Endothelial cell of umbilical vein (primary cell): ENCODE measurements at regions not wholly inside any gene's neighbourhood (a gene's known extent, or its start where the extent isn't known, plus 50 kb on each side); places are given as distances from the start of the nearest gene placed in this dataset.

Experiments used
- BruUV-seq: library from RNA; stranded (reverse); fragments of 400-500 nt; replicated peaks from 2 replicates; lab custom pipeline; 2021; lab: Mats Ljungman, UMichigan
- CTCF ChIA-PET: fragments of 300-600, 350-600 bp; sonication (Branson Sonifier 250); formaldehyde crosslinking; loops from one replicate; lab custom pipeline; 2021; ENCODE audit warnings: antibody characterized with exemption, inconsistent platforms; lab: Charles Lee
- POLR2A ChIA-PET: fragments of 300-600, 350-600 bp; sonication (Branson Sonifier 250); formaldehyde crosslinking; loops from one replicate; lab custom pipeline; 2021; ENCODE audit warnings: antibody characterized with exemption, inconsistent platforms; lab: Charles Lee
- DNase-seq: peaks from one replicate; pipeline ENCODE4 v3.0.0-alpha.2; 2011; ENCODE audit warnings: low read depth, low spot score
- FAIRE-seq: peaks from 2 replicates; lab custom pipeline; 2011; peaks lifted over from hg19 to GRCh38; lab: Jason Lieb, UNC
- H2AFZ ChIP-seq: 2 replicates; pipeline ENCODE4 v1.6.0; 2012; ENCODE audit warnings: low read depth, low read length, control low read depth, inconsistent platforms
- H3K27ac ChIP-seq: 2 replicates; pipeline ENCODE4 v1.5.1; 2011; ENCODE audit warnings: low read depth, mild to moderate bottlenecking, control low read depth, low read length, moderate library complexity; ENCODE audit not compliant: insufficient read depth
- H3K27me3 ChIP-seq, 2 experiments: 2 replicates each; pipeline versions ENCODE4 v1.6.0 to v1.6.1; 2011; ENCODE audit warnings: low read length in 2 of 2, mixed read lengths in 1 of 2; ENCODE audit not compliant: control insufficient read depth in 2 of 2, insufficient read depth in 2 of 2
- H3K36me3 ChIP-seq, 2 experiments: 2 replicates in 1 of 2; 3 replicates in 1 of 2; pipeline ENCODE4 v1.5.1; 2011; ENCODE audit warnings: low read length in 2 of 2, mild to moderate bottlenecking in 1 of 2, moderate library complexity in 1 of 2; ENCODE audit not compliant: control insufficient read depth in 2 of 2, insufficient read depth in 2 of 2; ENCODE audit errors: extremely low read depth in 1 of 2
- H3K4me1 ChIP-seq: 3 replicates; pipeline ENCODE4 v1.5.1; 2011; ENCODE audit warnings: mild to moderate bottlenecking, low read length; ENCODE audit not compliant: control insufficient read depth, insufficient read depth; ENCODE audit errors: extremely low read depth
- H3K4me2 ChIP-seq: 2 replicates; pipeline ENCODE4 v1.6.1; 2011; ENCODE audit warnings: low read length, control low read depth, mixed read lengths; ENCODE audit not compliant: insufficient read depth
- H3K4me3 ChIP-seq, 3 experiments: fragments of 200-600 bp in 1 of 3; sonication (generic), shearing (Covaris generic) in 1 of 3; replicated peaks in 1 of 3; 2 replicates each; pipeline ENCODE4 v1.5.1; 2011 to 2016; ENCODE audit warnings: control low read depth in 3 of 3, low read length in 3 of 3, mild to moderate bottlenecking in 2 of 3, inconsistent platforms in 1 of 3, low read depth in 1 of 3, moderate library complexity in 1 of 3; ENCODE audit not compliant: insufficient read depth in 1 of 3
- H3K79me2 ChIP-seq: 2 replicates; pipeline ENCODE4 v1.6.0; 2012; ENCODE audit warnings: low read length, inconsistent platforms; ENCODE audit not compliant: control insufficient read depth, insufficient read depth
- H3K9ac ChIP-seq: replicated peaks from 2 replicates; pipeline ENCODE3; 2011; ENCODE audit warnings: low read length, control low read depth; ENCODE audit not compliant: insufficient read depth; ENCODE audit errors: extremely low read depth
- H3K9me1 ChIP-seq: replicated peaks from 3 replicates; pipeline ENCODE4 v1.6.0; 2011; ENCODE audit warnings: mild to moderate bottlenecking, low read length; ENCODE audit not compliant: control insufficient read depth, insufficient read depth; ENCODE audit errors: extremely low read depth
- H3K9me3 ChIP-seq: replicated peaks from 2 replicates; pipeline ENCODE4 v1.5.1; 2012; ENCODE audit warnings: low read length, inconsistent platforms; ENCODE audit not compliant: control insufficient read depth, insufficient read depth
- H4K20me1 ChIP-seq: replicated peaks from 2 replicates; pipeline ENCODE3; 2011; ENCODE audit warnings: mild to moderate bottlenecking, low read length; ENCODE audit not compliant: control insufficient read depth, insufficient read depth; ENCODE audit errors: extremely low read depth
- EZH2 ChIP-seq: IDR thresholded peaks from 2 replicates; pipeline ENCODE4 v1.6.1; 2012; ENCODE audit warnings: borderline replicate concordance, low read depth, mild to moderate bottlenecking, moderate library complexity, low read length, inconsistent platforms; ENCODE audit not compliant: severe bottlenecking
- FOS ChIP-seq: IDR thresholded peaks from 2 replicates; pipeline ENCODE4 v1.6.1; 2011; ENCODE audit warnings: mild to moderate bottlenecking, low read length, moderate library complexity, borderline replicate concordance; ENCODE audit not compliant: insufficient read depth
- GATA2 ChIP-seq: IDR thresholded peaks from 2 replicates; pipeline ENCODE4 v1.7.0; 2011; ENCODE audit warnings: low read depth, mild to moderate bottlenecking, moderate library complexity, mixed read lengths, low read length; ENCODE audit not compliant: insufficient read length, insufficient read depth
- JUN ChIP-seq: IDR thresholded peaks from 2 replicates; pipeline ENCODE4 v1.6.1; 2011; ENCODE audit warnings: borderline replicate concordance, low read depth; ENCODE audit not compliant: insufficient read length, insufficient read depth
- MYC ChIP-seq: IDR thresholded peaks from one replicate; pipeline ENCODE4 v1.6.1; 2011; ENCODE audit warnings: mild to moderate bottlenecking, low read depth, low read length
- POLR2A ChIP-seq: IDR thresholded peaks from 2 replicates; pipeline ENCODE4 v1.6.1; 2012; ENCODE audit warnings: low read depth, mild to moderate bottlenecking, control low read depth, low read length
- POLR2AphosphoS5 ChIP-seq: IDR thresholded peaks from 2 replicates; pipeline ENCODE4 v1.6.1; 2012; ENCODE audit warnings: low read depth, mild to moderate bottlenecking, control low read depth, low read length, moderate library complexity; ENCODE audit not compliant: insufficient read depth
- dilution Hi-C: fragments of 300-500 bp; cut with MboI; formaldehyde crosslinking; loops from one replicate; pipeline ENCODE4 v1.15.0; 2019; ENCODE audit warnings: low sequenced_read_pairs; ENCODE audit not compliant: extremely low pct_ligation_motif_present
- intact Hi-C: fragments of 100-400 bp; cut with micrococcal nuclease; formaldehyde crosslinking; loops from one replicate; pipeline ENCODE4 v1.10.0; 2022

- H3K27me3 ChIP-seq, result peaks cover 6 to 7% of the 10 kb centered on the region in 2 experiments
- POLR2A ChIA-PET, result no interaction called here
- H3K4me3 ChIP-seq, result no peak overlapping the region
- H3K4me2 ChIP-seq, result no peak overlapping the region
- no peaks in the 10 kb centered on the region for H3K79me2 ChIP-seq
- FAIRE-seq (no peak), DNase-seq (no peak)
- no peaks in the 10 kb centered on the region for H3K9me3 ChIP-seq
- no peak overlapping the region for H3K9ac ChIP-seq
- H3K9me1 ChIP-seq, result no peaks in the 10 kb centered on the region
- CTCF ChIA-PET, result no interaction called here
- no peaks in the 10 kb centered on the region for H3K36me3 ChIP-seq
- no peak for TF ChIP-seq JUN
- H3K4me1 ChIP-seq, result no peaks in the 10 kb centered on the region
- no peaks in the 10 kb centered on the region for H4K20me1 ChIP-seq
- H3K27ac ChIP-seq, result no peak overlapping the region
- intact Hi-C loops, result no loop called here
- no peak overlapping the region for H2AFZ ChIP-seq
- dilution Hi-C loops, result no loop called here
- BruUV-seq, result no TSS peak
These were observed 84.4 kb downstream of the CDO1 start for GRCh38 chr5:115732026-115732425.

GRCh38 chr5:115725522-115725921 is 90.9 kb downstream of the CDO1 start:
- no peak for FAIRE-seq
- Histone ChIP-seq H4K20me1 (no peaks in the 10 kb centered on the region), H3K9me3 (no peaks in the 10 kb centered on the region), H3K79me2 (no peaks in the 10 kb centered on the region), H3K4me1 (no peaks in the 10 kb centered on the region), H3K27me3 (no peaks in the 10 kb centered on the region), H3K9me1 (no peaks in the 10 kb centered on the region), H3K36me3 (no peaks in the 10 kb centered on the region), H3K9ac (no peak overlapping the region), H3K4me2 (no peak overlapping the region), H3K4me3 (no peak overlapping the region), H2AFZ (no peak overlapping the region), H3K27ac (no peak overlapping the region)
- no TSS peak for BruUV-seq
- dilution Hi-C loops (no loop called here), intact Hi-C loops (no loop called here)
- ChIA-PET POLR2A (no interaction called here), CTCF (no interaction called here)
- DNase-seq, result no peak
- TF ChIP-seq EZH2, result no peak
- TF ChIP-seq POLR2A, result no peak
- no peak for TF ChIP-seq FOS
- no peak for TF ChIP-seq POLR2AphosphoS5
- TF ChIP-seq MYC, result no peak
- no peak for TF ChIP-seq JUN
- no peak for TF ChIP-seq GATA2
